Aorta (tissue), 5 donors: ENCODE measurements at regions not wholly inside any gene's neighbourhood (a gene's known extent, or its start where the extent isn't known, plus 50 kb on each side); places are given as distances from the start of the nearest gene placed in this dataset.

ENCODE experiments used
- ATAC-seq: fragments of 200-7000 bp; cut with Tn5 transposase; one replicate; pipeline ENCODE4 v1.9.1; 2022; ENCODE audit warnings: moderate library complexity; ENCODE audit not compliant: low FRiP score
- DNase-seq, 2 donors: peaks; one replicate each; pipeline ENCODE4 v3.0.0-alpha.2; 2020
- H3K27ac ChIP-seq, 2 donors: one replicate each; pipeline ENCODE4 v1.5.1; 2013; ENCODE audit warnings: low read length in 2 of 2, mild to moderate bottlenecking in 2 of 2, moderate library complexity in 2 of 2, control low read depth in 1 of 2, inconsistent platforms in 1 of 2, low read depth in 1 of 2
- H3K27me3 ChIP-seq, 2 donors: one replicate each; pipeline ENCODE4 v1.6.1; 2013; ENCODE audit warnings: control low read depth in 1 of 2, low read length in 1 of 2, mild to moderate bottlenecking in 1 of 2, moderate library complexity in 1 of 2; ENCODE audit not compliant: insufficient read depth in 2 of 2, control insufficient read depth in 1 of 2
- H3K36me3 ChIP-seq, 2 donors: one replicate each; pipeline ENCODE4 v1.6.1; 2013; ENCODE audit warnings: control low read depth in 1 of 2, low read length in 1 of 2, mild to moderate bottlenecking in 1 of 2; ENCODE audit not compliant: insufficient read depth in 2 of 2, control insufficient read depth in 1 of 2
- H3K4me1 ChIP-seq, 2 donors: one replicate each; pipeline ENCODE4 v1.6.1; 2013; ENCODE audit warnings: low read length in 2 of 2, control low read depth in 1 of 2, mild to moderate bottlenecking in 1 of 2, moderate library complexity in 1 of 2; ENCODE audit not compliant: insufficient read depth in 2 of 2, control insufficient read depth in 1 of 2
- H3K4me3 ChIP-seq, 2 donors: one replicate each; pipeline ENCODE4 v1.5.1; 2013; ENCODE audit warnings: low read length in 2 of 2, control low read depth in 1 of 2, mild to moderate bottlenecking in 1 of 2
- H3K9me3 ChIP-seq: one replicate; pipeline ENCODE4 v1.6.1; 2013; ENCODE audit warnings: mild to moderate bottlenecking, low read length; ENCODE audit not compliant: control insufficient read depth
- WGBS, 2 donors: extraction: QIAGEN DNeasy Blood & Tissue Kit; methylation state at CpG; one replicate each; pipeline ENCODE4 v1.1.7; 2013; 5-methylcytosine and 5-hydroxymethylcytosine counted together
- intact Hi-C, 2 donors: fragments of 100-400 bp; cut with DNase I; formaldehyde crosslinking; loops; one replicate each; pipeline versions ENCODE4 v1.14.2 to v1.15.0; 2022
- donor health status: healthy with polysubstance abuse.
- donor health status: Bipolar disorder and iron deficiency.
- donor health status: DM: no; HTN: no; CAD: no.
- donor health status: DM: no; HTN: no; CAD: no.
- donor health status: DM: yes; HTN: yes; CAD: no.

DNA sequence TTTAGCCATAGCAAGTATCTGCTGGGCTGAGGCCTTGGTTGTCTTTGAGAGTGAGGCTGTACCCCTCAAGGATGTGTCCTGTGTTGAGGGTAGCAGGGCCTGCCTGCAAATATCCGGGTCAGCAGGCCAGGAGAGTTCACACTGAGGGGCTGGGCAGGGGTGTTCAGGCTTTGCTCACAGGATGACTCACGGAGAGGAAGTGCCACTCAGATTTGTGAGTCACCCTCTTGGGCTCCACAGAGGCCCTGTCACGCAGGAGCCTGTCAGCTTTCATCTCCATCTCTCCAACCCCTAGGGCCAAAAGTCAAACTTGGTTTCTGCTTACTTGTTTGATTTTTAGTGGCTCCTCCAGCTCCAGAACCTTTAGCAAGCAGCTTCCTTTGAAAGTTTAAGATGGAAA lies 211.5 kb downstream of the SEC61B start:
- H3K9me3 ChIP-seq: no peaks in the 10 kb centered on the region
- DNase-seq (peak; percentile 72 to 83), ATAC-seq (peak; percentile 57)
- no peaks in the 10 kb centered on the region for H3K36me3 ChIP-seq
- WGBS, 2 donors: 4 to 9% methylated on average over 3 of the region's 3 CpGs
- H3K4me1 ChIP-seq: no peaks in the 10 kb centered on the region
- intact Hi-C loops: loop anchor here in 1 of 2 donors (5.0 kb wide), 1 partner anchor 34 kb away; no protein-coding TSS in a partner anchor
- H3K27me3 ChIP-seq: no peaks in the 10 kb centered on the region
- no peak overlapping the region for H3K4me3 ChIP-seq
- H3K27ac ChIP-seq: no peak overlapping the region

DNA sequence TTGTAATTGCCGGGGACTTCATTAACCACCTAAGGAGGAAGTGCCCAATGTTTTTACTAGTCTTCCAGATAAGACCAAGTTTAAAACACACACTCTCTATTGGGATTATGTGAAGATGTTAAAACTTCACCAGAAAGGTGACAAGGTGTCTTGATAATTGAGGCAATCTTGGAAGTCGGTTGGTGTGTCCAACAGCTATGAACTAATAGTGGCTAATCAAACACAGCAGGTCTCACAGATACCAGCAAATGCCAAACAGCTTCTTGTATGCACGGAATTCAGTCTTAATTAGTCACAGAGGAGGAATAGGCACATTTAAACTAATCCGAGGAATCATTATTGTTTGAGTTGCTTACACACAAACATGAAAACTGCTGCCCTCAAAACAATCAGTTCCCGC lies 214.5 kb downstream of the SEC61B start:
- Histone ChIP-seq H3K27ac (no peak overlapping the region), H3K4me1 (no peaks in the 10 kb centered on the region), H3K27me3 (no peaks in the 10 kb centered on the region), H3K9me3 (no peaks in the 10 kb centered on the region), H3K4me3 (no peak overlapping the region), H3K36me3 (no peaks in the 10 kb centered on the region)
- ATAC-seq (no peak), DNase-seq (no peak)
- intact Hi-C loops: no loop called here
- 91% methylated on average over 5 of the region's 5 CpGs for WGBS, 2 donors

- Histone ChIP-seq H3K9me3 (no peaks in the 10 kb centered on the region), H3K27ac (no peak overlapping the region), H3K27me3 (no peaks in the 10 kb centered on the region), H3K4me3 (no peak overlapping the region), H3K4me1 (no peaks in the 10 kb centered on the region), H3K36me3 (no peaks in the 10 kb centered on the region)
- DNase-seq (no peak), ATAC-seq (no peak)
- intact Hi-C loops: no loop called here
- 92 to 93% methylated on average over 3 of the region's 3 CpGs for WGBS, 2 donors
Measured at GRCh38 chr9:99437145-99437544, 215.1 kb downstream of the SEC61B start.

DNA sequence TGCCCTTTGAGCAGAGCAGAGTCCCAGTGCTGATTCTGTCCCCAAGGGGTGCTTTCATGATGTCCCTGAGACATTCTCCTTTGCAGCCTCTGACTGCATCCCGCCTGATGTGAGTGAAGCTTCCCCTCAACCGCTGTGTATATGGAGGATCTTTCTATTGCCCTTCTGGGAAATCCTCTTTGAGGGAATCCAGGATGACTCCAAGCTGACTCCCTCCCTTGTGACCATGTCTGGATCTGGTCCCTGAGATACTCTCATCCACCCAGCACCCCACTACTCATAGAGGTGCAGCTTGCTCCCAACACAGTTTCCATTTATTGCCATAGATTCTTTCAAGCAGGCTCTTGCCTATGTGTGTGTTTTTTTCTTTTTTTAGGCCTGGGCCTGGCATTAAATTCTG lies 216.5 kb downstream of the SEC61B start:
- no peak for ATAC-seq
- 91 to 98% methylated on average over 2 of the region's 2 CpGs for WGBS, 2 donors
- no peaks in the 10 kb centered on the region for H3K36me3 ChIP-seq
- no peaks in the 10 kb centered on the region for H3K27me3 ChIP-seq
- intact Hi-C loops: no loop called here
- H3K4me1 ChIP-seq: no peaks in the 10 kb centered on the region
- no peak overlapping the region for H3K27ac ChIP-seq
- H3K4me3 ChIP-seq: no peak overlapping the region
- no peaks in the 10 kb centered on the region for H3K9me3 ChIP-seq
- DNase-seq: no peak

GRCh38 chr9:99441829-99442228 lies 219.7 kb downstream of the SEC61B start:
- H3K9me3 ChIP-seq: no peaks in the 10 kb centered on the region
- H3K36me3 ChIP-seq: no peaks in the 10 kb centered on the region
- ATAC-seq (no peak), DNase-seq (no peak)
- no peak overlapping the region for H3K27ac ChIP-seq
- H3K4me3 ChIP-seq: no peak overlapping the region
- no peaks in the 10 kb centered on the region for H3K27me3 ChIP-seq
- intact Hi-C loops: no loop called here
- H3K4me1 ChIP-seq: peaks cover 0 to 4% of the 10 kb centered on the region in 2 donors

DNA sequence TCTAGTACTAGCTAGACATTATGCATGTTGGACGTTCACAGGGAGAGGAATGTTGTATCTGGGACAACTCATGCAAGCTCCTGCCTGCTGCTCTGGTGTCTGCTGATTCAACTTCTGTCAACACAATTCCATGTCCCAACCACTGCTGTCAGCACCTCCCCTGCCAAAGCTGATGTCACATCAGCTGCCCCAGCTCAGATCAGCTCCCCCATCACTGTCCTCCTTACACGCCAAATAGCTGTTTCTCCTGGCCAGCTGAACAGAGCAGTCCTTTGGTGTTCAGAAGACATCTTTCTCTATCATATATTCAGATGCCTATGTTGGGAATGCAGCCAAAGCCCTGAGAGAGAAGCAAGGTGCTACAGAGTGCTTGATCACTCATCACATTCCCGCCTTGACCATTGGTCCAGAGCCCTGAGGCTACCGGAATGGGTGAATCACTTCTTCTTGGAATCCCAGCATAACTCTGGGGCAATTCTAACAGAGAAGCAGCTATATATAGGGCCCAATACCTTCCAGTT lies 223.3 kb downstream of the SEC61B start:
- 17 to 29% methylated on average over 4 of the region's 4 CpGs for whole genome bisulfite sequencing, 2 donors
- no peaks in the 10 kb centered on the region for H3K9me3 ChIP-seq
- DNase-seq: peak; percentile 66 to 83
- no peaks in the 10 kb centered on the region for H3K27me3 ChIP-seq
- intact Hi-C loops: no loop called here
- peaks cover 0 to 4% of the 10 kb centered on the region in 2 donors for H3K4me1 ChIP-seq
- H3K4me3 ChIP-seq: no peak overlapping the region
- peak; percentile 74 for ATAC-seq
- no peak overlapping the region for H3K27ac ChIP-seq
- H3K36me3 ChIP-seq: no peaks in the 10 kb centered on the region

DNA sequence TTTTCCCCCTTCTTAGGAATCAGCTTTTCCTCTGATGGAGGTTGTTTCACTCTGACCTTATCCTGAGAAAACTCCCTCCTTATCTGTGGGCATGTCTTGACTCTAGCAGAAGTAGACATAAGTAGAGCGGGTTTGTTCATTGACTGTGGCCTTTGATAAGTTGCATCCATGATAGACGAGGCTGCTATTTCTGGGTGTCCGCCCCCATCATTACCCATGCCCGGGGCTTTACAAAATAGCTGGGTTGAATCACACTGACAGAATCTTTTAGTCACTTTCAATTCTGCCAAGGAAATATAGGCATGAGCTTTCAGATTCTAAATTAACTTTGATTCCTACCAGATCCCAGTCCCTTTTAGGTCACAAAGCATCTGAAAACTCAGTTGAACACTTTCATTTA lies 223.8 kb downstream of the SEC61B start:
- no peaks in the 10 kb centered on the region for H3K9me3 ChIP-seq
- H3K27ac ChIP-seq: no peak overlapping the region
- peak; percentile 48 for ATAC-seq
- no peaks in the 10 kb centered on the region for H3K27me3 ChIP-seq
- intact Hi-C loops: no loop called here
- H3K4me1 ChIP-seq: peaks cover 0 to 4% of the 10 kb centered on the region in 2 donors
- DNase-seq: peak in 1 of 2 donors; percentile 76
- H3K4me3 ChIP-seq: no peak overlapping the region
- no peaks in the 10 kb centered on the region for H3K36me3 ChIP-seq
- 32 to 33% methylated on average over 4 of the region's 4 CpGs for WGBS, 2 donors

- no peaks in the 10 kb centered on the region for H3K27me3 ChIP-seq
- no peak overlapping the region for H3K4me3 ChIP-seq
- DNase-seq (no peak), ATAC-seq (no peak)
- H3K9me3 ChIP-seq: no peaks in the 10 kb centered on the region
- H3K4me1 ChIP-seq: peaks cover 0 to 4% of the 10 kb centered on the region in 2 donors
- no peaks in the 10 kb centered on the region for H3K36me3 ChIP-seq
- no peak overlapping the region for H3K27ac ChIP-seq
- intact Hi-C loops: no loop called here
Measured at GRCh38 chr9:99447951-99448350, 225.9 kb downstream of the SEC61B start.

- H3K27me3 ChIP-seq: no peaks in the 10 kb centered on the region
- no peaks in the 10 kb centered on the region for H3K36me3 ChIP-seq
- DNase-seq: no peak
- H3K9me3 ChIP-seq: no peaks in the 10 kb centered on the region
- H3K4me1 ChIP-seq: peaks cover 0 to 4% of the 10 kb centered on the region in 2 donors
- no peak for ATAC-seq
- intact Hi-C loops: no loop called here
- no peak overlapping the region for H3K4me3 ChIP-seq
- H3K27ac ChIP-seq: no peak overlapping the region
- 91 to 94% methylated on average over 1 of the region's 1 CpG for WGBS, 2 donors
Measured at GRCh38 chr9:99449726-99450125, 227.6 kb downstream of the SEC61B start.
